ENCODE measurements at regions not wholly inside any gene's neighbourhood (a gene's known extent, or its start where the extent isn't known, plus 50 kb on each side); places are given as distances from the start of the nearest gene placed in this dataset.
"Not testable (repeated sequence)": the region's sequence is repeated elsewhere in the genome, so short reads cannot be mapped to it uniquely, and the experiment has no call there.

DNA sequence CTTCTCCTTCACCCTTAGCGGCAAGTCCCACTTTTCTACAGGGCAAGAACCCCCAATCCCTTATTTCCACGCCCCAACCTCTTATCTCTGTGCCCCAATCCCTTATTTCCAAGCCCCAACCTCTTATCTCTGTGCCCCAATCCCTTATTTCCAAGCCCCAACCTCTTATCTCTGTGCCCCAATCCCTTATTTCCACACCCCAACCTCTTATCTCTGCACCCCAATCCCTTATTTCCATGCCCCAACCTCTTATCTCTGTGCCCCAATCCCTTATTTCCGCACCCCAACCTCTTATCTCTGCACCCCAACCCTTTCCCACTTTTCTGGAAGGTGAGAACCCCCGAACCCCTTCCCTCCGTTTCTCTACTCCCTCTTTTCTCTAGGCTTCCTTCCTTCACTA lies 116.1 kb upstream of the GJE1 start:
- not testable (repeated sequence) for DNase-seq (ENCODE audit: low spot score)

DNA sequence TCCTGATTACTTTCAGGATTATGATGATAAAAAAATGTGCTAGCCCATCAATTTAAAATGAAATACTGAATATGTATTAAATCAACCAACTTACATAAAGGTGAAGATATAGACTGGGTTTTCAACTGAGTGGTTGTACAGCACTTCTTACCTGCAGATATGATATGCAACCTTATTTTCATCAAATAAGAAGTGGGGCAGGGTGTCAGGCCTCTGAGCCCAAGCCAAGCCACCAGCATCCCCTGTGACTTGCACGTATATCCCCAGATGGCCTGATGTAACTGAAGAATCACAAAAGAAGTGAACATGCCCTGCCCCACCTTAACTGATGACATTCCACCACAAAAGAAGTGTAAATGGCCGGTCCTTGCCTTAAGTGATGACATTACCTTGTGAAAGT lies 117.3 kb upstream of the GJE1 start:
- not testable (repeated sequence) for DNase-seq (ENCODE audit: low spot score)

GRCh38 chr6:142015011-142015410 lies 117.7 kb upstream of the GJE1 start:
- DNase-seq (ENCODE audit: low spot score): no peak

DNA sequence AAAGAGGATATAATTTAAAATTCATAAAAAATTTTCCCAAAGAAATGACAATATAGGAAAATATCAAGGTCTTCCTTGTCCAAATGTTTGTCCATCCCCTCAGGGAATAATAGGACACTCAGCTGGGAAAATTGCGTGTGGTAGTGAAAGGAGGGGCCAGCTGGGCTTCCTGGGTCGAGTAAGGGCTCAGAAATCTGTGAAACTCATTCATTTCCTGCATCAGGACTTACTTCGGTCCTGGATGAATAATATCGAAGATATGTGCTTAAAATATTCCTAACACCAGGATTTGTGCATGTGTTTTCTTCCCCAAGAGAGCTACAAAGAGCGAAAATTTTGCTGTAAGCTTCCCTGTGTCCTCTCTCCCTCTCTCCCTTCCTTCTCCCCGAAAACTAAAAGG lies 118.2 kb upstream of the GJE1 start:
- no peak for DNase-seq (ENCODE audit: low spot score)

DNA sequence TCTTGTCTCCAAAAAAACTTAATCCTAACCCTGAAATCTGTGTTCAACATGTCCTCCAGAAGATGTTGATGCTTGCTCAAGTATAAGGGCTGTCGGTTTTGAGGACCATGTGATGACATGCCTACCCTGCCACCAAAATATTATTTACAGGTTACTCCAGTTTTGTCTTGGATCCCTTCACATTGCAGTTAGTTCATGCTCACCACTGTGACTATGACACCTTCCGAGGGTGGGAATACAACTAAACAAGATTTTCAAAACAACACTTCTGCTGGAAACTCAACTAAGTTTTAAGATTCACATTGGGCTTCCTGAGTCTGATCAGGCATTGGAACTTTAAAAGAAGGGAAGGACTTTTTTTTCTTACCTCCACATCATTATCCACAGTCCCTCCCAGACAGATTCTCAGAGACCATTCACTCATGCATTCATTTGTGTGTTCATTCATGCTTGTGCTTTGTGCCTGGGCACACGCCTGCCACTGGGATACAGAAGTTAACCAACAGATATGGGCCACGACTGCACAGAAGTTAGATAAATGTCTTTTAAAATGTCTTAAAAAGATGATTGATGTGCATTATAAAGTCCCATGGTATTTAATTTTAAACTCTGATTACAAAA lies 118.7 kb upstream of the GJE1 start:
- no peak for DNase-seq (ENCODE audit: low spot score)

- DNase-seq (ENCODE audit: low spot score): peak; percentile 60
Observed at GRCh38 chr6:142013287-142013686, 119.4 kb upstream of the GJE1 start.

- DNase-seq (ENCODE audit: low spot score): no peak
Observed at GRCh38 chr6:142011775-142012174, 121.0 kb upstream of the GJE1 start.

DNA sequence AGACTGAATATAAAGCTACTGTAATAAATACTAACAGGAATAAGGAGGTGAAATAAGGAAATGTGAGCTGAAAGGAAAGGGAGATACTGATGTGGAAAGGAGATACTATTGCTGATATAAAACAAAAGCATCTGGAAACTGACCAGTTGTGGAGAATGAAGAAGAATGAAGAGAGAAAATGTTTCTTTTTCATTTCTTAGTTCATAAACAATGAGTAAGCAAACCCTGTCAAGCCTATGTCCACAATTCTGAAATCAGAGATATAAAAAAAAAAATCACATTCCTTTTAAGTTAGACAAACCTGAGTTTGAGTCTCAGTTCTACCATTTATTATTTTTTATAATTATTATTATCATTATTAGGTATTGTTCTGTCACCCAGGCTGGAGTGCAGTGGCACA lies 121.6 kb upstream of the GJE1 start:
- no peak for DNase-seq (ENCODE audit: low spot score)

DNA sequence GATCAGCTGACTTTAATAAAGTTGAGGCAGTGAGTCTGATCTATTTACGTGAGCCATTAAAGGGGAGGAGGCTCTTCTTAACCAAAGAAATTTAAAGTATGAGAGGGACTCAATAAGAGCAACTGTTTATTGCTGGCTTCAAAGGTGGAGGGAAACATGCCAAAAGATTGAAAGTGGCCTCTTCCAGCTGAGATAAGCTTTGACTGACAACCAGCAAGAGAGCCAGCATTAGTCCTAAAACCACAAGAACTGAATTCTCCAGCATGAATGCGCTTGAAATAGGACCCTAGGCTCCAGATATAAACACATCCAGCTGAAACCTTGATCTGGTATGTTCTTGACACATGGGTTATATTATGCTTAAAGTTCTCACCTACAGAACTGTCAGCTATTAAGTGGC lies 123.1 kb upstream of the GJE1 start:
- DNase-seq (ENCODE audit: low spot score): no peak

DNA sequence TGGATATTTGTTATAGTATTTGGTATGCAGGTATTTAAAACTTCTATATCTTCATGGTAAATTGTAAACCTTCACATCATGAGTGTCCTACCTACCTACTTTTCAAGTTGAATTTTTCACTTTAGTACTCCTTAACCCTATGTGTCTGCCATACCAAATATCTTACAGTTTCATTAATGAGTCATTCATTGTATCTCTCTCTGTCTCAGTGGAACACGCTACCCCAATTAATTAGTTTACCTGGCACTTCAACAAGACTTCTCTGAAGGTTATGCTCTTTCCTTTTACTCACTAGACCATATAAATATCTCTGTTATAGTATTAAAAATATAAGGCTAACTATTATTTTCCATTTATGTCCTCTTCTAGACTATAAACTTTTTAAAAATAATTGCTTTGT lies 123.9 kb upstream of the GJE1 start:
- DNase-seq (ENCODE audit: low spot score): no peak

DNA sequence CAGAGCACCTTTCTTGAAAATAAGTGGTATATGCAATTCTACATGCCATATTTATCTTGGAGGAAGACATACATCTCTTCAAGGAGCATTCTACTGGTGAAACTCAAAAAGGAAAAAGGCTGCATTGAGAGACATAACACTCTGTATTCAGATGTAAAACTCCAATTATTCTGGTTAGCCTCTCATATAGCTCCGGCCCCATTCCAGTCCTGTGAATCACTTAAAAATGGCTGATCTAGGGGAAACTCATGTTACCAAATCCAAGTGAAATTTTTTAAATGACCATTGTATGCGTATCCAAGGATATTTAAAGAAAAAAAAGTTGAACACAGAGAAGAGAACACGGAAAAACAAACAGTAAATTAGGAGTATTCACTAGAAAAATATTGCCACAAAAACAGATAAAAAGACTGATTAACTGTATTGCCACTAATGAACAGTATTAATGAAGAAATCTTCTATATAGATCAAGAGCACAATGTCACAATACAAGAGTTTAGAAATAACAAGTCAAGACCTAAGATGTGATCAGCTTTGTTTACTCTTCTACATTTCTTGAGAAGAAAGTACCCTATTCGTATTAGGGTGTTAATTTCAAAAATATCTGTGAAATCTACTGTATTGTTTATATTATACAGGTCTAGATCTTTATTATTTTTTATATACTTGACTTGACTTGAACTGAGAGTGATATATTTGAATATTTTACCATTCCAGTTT lies 124.5 kb upstream of the GJE1 start:
- no peak for DNase-seq (ENCODE audit: low spot score)

- no peak for DNase-seq (ENCODE audit: low spot score)
Observed at GRCh38 chr6:142005021-142005420, 127.7 kb upstream of the GJE1 start.

DNA sequence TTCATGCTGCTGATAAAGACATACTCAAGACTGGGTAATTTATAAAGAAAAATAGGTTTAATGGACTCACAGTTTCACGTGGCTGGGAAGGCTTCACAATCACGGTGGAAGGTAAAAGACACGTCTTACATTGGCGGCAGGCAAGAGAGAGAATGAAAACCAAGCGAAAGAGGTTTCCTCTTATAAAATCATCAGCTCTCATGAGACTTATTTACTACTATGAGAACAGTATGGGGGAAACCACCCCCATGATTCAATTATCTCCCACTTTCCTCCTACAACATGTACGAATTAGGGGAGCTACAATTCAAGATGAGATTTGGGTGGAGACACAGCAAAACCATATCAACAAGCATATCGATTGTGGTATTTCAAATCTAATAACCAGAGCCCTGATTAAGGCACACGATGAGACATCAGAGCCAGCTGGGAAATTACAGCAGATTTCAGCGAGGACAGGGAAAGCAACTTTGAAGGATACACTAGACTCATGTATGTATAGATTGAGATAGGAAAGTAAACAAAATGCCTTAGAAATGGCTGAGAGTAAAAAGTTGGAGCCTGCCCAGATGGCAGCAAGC lies 129.8 kb upstream of the GJE1 start:
- no peak for DNase-seq (ENCODE audit: low spot score)

DNA sequence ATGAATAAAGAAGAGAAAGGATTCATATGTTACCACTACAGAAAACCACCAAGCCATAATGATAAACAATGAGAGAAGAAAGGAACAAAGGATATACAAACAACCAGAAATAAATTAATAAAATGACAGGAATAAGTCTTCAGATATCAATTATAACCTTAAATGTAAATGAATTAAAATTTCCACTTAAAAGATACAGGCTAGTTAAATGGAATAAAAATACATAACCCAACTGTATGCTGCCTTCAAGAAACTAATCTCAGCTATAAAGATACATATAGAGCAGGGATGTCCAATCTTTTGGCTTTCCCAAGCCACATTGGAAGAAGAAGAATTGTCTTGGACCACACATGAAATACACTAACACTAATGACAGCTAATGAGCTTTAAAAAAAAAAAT lies 135.9 kb upstream of the GJE1 start:
- DNase-seq (ENCODE audit: low spot score): no peak

DNA sequence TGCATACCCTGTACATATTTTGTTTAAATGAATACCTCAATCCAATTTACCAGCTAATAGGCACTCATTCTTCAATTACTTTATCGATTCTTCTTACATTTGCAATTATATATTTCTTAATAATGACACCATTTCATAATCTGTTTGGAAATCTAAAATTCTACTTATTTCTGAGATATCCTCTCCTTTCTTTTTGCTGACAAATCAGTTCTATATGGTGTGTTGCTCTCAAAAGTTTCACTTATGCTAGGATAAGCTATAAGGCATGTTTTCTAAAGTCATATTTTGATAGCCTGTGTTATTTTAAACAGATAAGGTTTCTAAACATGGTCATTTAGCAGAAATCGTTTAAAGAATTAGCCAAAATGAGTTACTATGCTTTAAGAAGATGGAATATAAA lies 140.6 kb upstream of the GJE1 start:
- no peak for DNase-seq (ENCODE audit: low spot score)

- no peak for DNase-seq (ENCODE audit: low spot score)
Observed at GRCh38 chr6:141990840-141991239, 141.9 kb upstream of the GJE1 start.

GRCh38 chr6:141989706-141989959 lies 143.1 kb upstream of the GJE1 start:
- DNase-seq (ENCODE audit: low spot score): no peak

- peak; percentile 62 for DNase-seq (ENCODE audit: low spot score)
Observed at GRCh38 chr6:141988954-141989705, 143.6 kb upstream of the GJE1 start.

GRCh38 chr6:141988327-141988726 lies 144.4 kb upstream of the GJE1 start:
- DNase-seq (ENCODE audit: low spot score): no peak

- no peak for DNase-seq (ENCODE audit: low spot score)
Observed at GRCh38 chr6:141986457-141986856, 146.3 kb upstream of the GJE1 start.

- no peak for DNase-seq (ENCODE audit: low spot score)
Observed at GRCh38 chr6:141981190-141981589, 151.5 kb upstream of the GJE1 start.

DNA sequence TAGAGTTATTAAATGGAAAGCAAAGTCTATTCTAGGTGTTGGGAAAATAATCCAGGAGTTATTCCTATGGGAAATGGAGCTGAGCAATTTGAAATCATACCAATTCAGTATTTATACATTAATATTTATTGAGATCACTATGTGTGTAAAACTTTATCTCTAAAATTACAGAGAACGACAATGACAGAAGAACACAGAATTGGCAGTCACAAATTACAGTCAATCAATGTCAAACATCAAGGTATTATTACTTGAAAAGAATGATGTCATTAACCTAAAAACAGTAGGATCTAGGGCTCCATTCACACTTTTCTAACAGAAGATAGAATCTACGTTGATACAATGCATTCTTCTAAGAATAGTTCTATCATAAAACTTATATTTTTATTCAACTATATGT lies 154.9 kb upstream of the GJE1 start:
- DNase-seq (ENCODE audit: low spot score): no peak

DNA sequence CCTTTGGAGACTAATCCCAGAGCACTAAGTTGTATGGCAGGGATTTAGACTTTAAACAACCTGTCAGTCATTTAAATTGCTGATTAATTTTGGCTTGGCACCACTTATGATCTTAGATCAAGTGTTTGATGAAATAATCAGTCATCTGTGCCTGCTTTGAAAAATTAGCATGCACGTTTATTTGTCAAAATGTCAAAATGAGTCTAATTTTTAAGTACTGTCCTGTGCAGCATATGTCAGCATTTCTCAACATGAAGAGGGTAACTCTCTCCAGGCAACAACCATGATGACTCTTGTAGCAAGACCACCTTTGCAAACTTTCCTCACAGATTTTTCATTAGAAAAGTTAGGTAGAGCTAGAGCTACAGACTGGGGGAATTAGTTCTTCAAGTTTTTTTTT lies 155.7 kb upstream of the GJE1 start:
- DNase-seq (ENCODE audit: low spot score): no peak
